GM04503 (cell line): ENCODE measurements at regions not wholly inside any gene's neighbourhood (a gene's known extent, or its start where the extent isn't known, plus 50 kb on each side); places are given as distances from the start of the nearest gene placed in this dataset.
A peak's percentile ranks its signal among the peaks of the same experiment; 100 is the strongest.
"Not testable (repeated sequence)": the region's sequence is repeated elsewhere in the genome, so short reads cannot be mapped to it uniquely, and the experiment has no call there.

Source experiments
- DNase-seq: peaks from one replicate; pipeline ENCODE4 v3.0.0-alpha.2; 2012; ENCODE audit warnings: low read depth

DNA sequence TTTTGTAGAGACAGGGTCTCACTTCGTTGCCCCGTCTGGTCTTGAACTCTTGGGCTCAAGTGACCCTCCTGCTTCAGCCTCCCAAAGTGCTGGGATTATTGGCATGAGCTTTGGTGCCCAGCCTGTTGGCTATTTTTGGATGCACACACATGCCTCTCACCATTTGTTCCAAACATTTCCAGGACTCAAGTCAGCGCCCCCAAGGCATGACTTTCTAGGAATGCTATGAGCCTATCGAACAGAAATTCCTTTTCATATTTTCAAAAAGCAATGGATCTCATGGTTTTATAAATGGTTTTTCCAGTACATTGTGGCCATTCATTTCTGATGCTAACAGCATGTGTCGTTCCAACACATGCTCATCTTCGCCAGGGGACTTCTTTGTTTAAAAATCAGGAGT lies 119.3 kb upstream of the NAA20 start:
- no peak for DNase-seq

DNA sequence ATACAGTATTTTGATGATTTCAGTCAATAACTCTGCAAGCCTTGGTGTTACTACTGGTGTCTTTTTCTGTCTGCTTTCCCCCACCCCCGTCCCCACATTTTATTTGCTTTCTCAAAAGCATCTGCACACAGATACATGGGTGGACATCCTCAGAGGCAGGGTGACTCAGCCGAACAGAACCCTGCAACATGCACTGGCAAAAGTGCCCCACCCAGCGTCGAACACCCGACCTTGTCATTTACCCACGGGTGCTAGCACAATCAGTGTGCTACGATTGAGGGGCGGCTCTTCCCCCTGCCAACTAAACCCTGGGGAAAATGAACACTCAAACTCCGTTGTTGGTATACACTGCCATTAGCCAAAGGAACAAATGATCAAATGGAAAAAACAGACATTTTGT lies 115.9 kb upstream of the NAA20 start:
- no peak for DNase-seq

DNA sequence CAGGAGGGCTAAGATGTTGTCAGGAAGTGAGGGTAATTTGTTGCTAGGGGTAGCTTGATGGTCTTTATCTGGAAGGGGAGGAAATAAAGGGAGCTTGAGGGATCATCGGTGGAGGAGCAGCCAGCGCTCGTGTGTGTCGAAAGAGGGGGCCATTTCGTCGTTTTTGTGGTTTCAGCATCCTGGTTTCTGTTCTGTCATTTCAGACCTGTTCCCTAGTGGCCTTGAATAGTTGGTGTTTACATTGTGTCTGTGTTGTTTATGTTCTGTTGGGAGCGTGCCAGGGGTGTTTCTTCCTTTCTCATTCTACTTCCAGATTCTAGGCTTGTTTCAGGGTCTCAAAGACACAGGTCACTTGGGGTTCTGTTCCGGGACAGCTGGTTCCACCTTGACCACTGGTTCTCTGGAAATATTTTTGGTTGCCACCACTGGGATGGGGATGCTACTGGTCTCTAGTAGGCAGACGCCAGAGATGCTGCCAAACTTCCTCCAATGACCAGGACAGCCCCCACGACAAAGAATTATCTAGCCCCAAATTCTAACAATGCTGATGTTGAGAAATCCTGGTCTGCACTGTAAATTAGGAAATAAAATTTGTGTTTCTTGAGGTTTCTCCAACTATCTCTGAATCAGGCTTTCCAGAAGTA lies 113.9 kb upstream of the NAA20 start:
- DNase-seq = no peak

DNA sequence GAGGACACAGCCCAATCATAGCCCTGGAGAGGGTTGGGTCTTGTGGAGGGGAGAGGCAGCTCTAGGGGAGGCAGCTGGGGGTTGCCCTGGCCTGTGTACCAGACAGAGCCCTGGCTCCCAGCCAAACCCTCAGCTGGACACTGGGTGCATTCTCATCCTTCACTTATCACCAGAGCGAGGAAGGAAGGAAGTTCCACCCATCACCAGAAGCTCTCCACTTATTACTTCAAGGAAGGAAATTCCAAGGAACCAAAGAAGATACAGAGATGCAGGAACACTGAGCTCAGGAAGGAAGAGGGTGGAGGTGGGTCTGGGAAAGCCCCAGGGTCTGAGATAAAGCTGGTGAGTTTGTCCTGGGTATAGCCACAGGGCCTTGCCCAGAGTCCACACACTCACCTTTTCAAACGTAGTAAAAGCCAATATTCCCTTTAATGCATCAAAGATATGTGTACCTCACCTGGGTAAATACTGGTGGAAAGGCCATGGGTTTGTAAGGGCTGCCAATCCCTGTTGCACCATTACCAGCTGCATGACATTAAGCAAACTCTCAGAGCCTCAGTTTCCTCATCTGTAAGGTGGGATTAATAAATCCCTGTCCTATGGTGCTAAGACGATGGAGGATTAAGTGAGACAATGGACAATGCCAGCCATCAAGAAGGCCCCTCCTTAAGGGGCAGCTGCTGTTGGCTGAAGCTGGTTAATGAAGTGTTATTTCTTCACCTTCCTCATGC lies 109.7 kb upstream of the NAA20 start:
- no peak for DNase-seq

DNA sequence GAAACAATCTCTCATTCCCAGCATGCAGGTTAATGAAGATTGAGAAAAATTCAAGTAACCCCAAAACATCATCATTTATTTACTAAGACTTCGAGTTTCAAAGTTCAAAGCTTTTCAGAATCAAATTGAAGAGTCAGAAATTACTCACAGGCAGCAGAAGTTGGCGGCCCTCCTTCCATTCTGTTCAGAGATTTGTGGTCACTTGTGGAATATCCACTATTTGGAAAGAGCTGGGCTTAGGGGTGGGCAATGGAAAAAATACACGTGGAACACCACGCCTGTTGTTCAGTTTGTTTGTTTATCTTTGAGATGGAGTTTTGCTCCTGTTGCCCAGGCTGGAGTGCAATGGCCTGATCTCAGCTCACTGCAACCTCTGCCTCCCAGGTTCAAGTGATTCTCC lies 108.6 kb upstream of the NAA20 start:
- no peak for DNase-seq

DNA sequence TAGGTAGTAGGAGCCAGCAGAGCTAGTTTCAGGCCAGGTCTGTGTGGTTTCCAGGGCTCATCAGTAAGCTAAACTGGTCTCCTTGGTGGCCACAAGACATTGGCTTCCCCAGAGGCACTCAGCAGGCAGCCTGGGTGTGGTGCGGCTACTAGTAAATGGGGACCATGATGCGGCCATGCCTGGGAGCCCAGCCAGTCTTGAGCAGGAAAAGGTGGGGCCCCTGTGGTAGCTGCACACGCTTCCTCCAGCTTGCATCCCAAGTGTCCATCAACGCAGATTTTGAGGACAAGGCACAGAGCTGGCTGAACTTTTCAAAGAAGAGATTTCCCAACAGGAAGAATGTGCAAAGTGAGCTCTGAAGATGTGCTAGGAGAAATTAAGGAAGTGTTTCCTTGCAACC lies 107.4 kb upstream of the NAA20 start:
- no peak for DNase-seq

DNA sequence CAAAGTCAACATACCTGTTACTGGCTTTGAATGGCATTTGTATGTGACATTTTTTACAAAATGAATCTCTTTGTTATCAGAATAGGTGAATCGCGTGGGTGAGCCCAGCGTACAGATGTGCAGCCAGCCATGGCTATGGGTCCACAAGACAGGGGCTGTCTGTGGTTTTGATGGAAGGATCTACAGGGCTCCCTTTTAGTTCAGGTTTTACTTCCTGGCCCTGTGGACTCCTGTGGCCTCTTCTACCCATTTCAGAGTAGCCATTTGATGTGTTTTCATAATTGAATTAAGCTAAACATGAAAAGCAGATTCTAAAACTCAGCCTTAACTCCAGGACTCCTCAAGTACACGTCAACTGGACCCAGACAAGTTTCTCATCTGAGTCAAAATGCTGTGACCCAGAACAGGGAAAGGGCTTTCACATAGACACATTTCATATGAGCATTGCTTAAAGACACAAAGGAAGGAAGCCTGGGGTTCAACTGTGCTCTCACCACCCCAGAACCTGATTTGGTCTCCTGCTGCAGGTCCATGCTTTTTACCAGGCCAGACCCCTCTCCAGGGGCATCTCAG lies 105.3 kb upstream of the NAA20 start:
- no peak for DNase-seq

DNA sequence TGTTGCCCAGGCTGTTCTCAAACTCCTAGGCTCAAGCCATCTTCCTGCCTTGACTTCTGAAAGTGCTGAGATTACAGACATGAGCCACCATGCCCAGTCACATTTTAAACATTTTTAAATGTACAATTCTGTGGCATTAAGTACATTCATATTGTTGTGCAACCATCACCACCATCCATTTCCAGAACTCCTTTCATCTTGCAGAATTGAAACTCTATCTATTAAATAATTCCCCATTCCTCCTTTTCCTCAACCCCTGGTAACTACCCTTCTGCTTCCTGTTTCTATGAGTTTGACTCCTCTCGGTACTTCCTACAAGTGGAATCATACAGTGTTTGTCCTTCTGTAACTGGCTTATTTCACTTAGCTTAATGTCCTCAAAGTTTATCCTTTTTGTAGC lies 103.8 kb upstream of the NAA20 start:
- no peak for DNase-seq

DNA sequence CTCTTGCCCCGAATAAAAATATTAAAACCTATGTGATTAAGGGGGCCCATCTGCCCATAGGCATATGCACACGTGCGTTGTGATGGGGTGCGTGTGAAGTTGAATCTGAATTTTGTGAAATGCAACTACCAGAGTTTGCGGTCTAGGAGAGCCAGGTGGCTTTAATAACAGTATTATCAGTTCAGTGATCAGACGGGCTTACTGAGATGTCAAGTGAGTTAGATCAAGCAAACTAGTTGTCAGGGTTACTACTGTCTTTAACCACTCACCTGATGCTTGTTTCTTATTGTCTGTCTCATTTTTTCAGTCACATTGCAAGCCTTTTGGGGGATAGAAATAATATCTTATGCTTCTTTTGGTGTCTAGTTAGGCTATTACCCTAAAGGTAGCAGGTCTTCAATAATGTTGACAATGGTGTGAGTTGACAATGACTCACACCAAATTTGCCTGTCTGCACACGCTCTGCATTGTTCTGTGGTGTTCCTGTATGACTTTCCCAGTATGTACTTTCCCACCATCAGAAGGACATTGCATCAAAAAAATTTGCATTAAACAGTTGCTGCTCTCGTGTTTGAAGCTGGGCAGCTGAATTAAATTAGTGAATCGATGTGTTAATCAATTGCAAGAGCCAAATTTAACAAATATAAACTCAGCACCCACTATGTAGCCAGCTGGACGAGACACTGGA lies 103.1 kb upstream of the NAA20 start:
- no peak for DNase-seq

DNA sequence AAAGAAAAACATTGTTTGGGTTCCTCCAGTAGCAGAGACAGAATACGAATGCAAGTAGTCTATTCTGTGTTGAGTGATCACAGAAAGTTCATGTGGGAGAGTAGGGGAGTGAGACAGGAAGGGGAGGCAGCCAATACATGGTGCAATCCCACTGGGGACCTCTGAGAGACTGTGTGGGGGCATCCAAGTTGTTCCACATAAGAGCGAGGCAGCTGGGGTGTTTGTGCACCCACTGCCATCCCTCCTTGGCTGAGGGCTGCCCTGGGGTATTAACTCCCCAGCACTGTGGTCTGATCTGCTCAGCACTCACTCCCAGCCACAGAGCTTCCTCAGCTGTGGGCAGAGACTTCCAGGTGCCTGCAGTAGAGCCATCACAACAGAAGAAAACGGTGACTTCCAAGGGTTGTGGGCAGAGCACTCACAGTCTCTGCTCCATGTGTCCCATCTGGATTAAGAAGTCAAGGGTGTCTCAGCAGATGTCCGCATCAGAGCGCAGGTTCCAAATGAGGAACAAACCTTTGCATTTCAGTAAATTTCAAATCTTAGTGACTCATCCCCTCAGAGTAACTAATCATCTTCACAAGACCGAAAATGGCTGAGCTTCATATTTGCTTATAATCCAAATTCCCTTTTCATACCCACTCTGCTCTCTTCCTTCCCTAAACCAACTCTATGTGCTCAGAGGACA lies 101.9 kb upstream of the NAA20 start:
- no peak for DNase-seq

DNA sequence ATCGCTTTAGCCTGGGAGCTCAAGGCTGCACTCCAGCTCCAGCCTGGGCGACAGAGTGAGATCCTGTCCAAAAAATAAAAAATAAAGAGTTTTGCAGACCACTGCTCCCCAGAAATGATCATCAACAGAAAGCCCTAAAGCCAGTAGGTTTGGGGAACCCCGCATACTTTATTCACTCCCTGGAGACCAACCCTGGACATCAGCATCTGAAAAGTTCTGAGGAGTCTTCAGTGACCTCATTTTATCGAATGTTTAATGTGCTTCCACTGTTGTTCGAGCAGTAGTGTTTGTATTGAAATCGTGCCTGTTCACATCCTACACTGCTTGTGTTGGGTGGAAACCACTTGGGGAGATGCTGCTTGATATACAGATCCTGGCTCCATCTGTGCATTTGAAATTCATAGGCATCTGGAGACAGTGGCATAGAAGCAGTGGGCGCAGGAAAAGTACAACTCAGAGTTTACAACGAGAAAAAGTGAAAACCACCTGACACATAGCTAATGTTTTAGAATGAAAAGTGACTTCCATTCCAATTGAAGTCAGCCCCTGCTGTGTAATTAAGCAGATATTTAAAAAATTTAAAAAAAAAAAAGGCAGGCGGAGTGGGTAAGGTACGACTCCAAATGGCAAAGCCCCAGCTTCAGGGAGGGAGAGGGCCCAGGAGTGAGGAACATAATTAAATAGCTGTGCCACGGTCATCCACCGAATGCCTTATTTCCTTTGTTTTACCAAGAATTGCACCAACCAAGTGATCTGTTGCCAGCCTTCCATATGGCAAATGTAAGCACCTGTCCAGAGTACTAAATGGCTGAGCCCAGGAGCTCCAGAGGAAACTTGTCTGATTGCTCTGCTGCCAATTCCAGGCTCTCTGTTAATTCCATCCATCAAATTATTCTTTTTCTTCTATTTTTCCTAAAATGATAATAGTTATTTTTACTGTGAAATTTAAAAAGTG lies 100.4 kb upstream of the NAA20 start:
- DNase-seq = no peak

DNA sequence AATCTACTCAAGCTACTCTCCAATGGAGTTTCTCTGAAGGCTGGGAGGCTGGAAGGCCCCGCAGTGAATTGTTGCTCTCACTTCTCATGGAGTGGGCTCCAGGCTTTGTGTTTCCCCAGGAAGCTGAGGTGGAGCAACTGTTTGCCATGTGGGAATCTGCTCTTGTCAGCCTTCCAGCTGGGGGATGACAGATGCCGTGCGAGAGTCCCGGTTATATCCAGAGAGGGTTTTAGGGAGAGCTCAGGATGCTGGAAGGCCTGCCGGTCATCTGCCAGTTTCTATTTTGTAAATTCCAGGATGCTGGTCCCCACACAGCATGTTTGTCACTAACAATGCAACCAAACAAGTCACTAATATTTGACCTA lies 98.2 kb upstream of the NAA20 start:
- DNase-seq = no peak

DNA sequence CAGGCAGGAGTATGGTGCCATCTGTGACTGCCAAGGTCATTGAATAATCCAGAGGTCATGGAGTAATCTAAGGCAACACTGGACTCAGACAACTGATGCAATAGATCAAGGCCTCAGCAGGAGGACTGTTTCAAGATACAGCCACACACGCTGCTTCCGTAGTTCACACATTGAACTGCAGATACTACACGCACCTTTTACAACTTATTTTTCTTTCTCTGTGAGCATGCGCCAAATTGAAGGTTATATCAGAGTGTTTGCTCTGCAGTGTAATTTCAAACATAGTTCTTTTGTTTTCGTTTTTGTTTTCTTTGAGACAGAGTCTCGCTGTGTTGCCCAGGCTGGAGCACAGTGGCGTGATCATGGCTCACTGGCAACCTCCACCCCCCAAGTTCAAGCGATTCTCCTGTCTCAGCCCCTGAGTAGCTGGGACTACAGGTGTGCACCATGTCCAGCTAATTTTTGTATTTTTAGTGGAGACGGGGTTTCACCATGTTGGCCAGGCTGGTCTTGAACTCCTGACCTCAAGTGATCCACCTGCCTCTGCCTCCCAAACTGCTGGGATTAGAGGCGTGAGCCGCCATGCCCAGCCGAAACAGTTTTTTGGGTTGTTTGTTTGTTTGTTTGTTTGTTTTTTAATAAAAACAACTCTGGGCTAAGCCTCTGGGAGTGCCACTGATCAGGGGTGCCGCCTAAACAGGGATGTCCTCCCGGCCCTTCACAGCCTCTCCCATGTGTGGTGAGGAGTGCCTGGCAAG lies 96.6 kb upstream of the NAA20 start:
- no peak for DNase-seq

DNA sequence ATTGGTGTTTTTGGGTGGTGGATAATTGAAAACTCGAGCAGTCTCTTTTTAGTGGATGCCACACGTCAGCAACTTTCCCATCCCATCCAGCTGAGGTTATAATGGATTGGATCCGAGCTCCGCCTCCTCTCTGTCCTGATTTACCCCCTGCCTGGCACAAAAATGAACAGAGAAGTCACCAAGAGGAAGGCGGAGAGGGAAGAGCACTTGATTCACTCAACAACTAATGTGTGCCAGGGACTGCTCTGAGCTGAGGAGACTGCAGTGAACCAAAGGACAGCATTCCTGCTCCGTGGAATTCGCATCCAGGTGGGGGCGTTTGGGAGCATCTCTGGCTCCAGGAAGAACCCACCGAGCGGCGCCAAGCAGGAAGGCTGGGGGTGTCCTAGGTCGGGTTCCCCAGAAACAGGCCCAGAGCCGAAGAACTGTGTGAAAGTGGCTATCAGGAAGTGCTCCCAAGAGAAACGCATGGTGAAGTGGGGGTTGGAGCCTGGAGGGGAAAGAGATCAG lies 95.8 kb upstream of the NAA20 start:
- DNase-seq = peak; percentile 68

DNA sequence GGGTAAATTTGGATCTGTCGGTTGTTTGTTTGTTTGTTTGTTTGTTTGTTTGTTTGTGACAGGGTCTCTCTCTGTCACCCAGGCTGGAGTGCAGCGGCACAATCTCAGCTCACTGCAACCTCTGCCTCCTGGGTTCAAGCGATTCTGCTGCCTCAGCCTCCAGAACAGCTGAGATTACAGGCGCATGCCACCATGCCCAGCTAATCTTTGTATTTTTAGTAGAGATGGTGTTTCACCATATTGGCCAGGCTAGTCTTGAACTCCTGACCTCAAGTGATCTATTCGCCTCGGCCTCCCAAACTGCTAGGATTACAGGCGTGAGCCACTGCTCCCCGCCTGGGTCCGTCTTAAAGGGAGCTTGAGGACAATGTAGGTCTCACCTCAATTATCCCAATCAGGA lies 95.3 kb upstream of the NAA20 start:
- not testable (repeated sequence) for DNase-seq

DNA sequence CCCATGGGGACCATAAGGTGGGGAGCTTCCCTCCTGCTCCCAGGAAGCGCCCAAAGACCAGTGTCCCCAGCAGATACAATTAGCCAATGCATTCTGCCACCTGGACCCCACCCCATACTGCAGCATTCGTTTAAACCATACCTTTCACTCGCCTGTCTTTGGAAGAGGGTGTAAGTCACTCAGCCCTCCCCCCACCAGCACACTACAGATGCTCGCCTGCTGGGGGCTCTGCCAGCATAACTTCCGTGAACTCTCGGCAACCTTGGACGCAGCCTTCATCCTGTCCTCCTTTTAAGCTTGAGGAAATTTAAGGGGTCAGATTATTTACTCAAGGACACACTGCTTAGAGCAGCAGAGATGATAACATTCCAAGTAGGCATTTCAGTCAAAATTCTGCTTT lies 94.4 kb upstream of the NAA20 start:
- DNase-seq = no peak

DNA sequence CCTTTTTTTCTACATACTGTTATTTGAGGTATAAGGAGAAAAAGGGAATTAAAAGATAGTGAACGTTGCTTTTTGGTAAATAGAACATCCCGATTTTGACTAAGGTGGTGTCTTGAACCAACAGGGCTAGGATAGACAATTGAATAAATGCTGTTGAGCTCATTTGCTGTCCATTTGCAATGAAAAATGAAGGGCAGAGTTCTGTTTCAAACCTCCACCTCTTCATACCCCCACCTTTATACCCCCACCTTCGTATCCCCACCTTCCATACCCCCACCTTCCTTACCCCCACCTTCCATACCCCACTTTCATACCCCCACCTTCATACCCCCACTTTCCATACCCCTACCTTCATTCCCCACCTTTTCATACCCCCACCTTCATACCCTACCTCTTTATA lies 93.4 kb upstream of the NAA20 start:
- no peak for DNase-seq

DNA sequence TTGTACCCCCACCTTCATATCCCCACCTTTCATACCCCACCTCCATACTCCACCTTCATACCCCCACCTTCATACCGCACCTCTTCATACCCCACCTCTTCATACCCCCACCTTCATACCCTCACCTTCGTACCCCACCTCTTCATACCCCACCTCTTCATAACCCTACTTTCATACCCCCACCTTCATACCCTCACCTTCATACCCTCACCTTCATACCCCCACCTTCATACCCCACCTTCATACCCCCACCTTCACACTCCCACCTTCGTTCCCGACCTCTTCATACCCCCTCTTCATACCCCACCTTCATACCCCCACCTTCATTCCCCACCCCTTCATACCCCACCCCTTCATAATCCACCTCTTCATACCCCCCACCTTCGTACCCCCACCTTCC lies 92.9 kb upstream of the NAA20 start:
- no peak for DNase-seq

DNA sequence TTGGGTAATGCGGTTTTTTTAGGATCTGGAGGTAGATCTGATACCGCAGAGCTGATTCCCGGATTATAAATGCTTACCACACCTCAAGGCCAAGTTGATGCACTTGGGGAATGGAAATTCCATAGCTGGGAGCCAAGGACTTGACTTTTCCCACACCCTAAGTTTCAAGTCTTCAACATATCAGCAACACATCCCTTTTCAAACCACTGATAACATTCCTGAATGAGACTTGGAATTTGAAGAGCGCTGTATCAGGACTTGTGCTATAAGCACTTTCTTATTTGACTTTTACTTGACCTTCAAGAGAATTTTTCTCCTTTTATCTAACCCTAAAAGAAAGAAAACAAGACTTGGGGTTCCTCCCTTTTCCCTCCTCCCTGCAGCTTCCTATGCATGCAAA lies 90.6 kb upstream of the NAA20 start:
- no peak for DNase-seq

DNA sequence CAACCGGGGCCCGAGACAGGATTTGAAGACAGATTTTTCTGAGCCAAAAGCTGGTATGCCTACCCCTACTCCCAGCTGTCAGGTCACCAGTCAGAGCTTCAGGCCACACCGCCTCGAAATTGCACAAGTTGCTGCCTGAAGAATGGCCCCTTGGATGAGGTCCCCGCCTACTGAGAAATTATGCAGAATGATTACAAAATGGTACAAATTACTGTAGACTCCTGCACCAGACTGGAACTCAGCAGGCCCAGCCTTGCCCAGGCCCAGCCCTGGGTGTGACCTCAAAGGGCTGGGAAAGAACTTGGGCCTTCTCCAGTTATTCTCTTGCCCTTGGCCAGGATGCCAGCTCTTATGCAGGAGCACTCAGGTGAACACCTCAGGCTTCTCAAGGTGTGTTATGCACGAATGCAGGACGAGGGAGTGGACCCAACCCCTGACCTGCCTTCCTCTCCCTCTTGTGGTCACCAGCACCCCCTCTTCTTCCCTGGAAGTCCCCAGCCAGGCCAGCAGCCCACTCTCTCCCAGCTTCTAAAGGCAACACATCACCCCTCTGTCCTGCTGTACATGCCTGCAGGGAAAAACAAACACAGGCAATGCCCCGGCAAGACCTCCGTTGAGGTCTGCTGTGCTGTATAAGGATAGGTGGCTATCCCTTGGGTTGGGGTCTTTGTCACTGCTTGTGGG lies 88.7 kb upstream of the NAA20 start:
- no peak for DNase-seq
